ENCODE measurements at regions not wholly inside any gene's neighbourhood (a gene's known extent, or its start where the extent isn't known, plus 50 kb on each side); places are given as distances from the start of the nearest gene placed in this dataset.
"Not testable (repeated sequence)": the region's sequence is repeated elsewhere in the genome, so short reads cannot be mapped to it uniquely, and the experiment has no call there.

GRCh38 chr9:27671636-27672035, 98.4 kb upstream of the C9orf72 start:
- DNase-seq (ENCODE audit: low read depth in 4 of 4, low spot score in 3 of 4), result no peak

DNA sequence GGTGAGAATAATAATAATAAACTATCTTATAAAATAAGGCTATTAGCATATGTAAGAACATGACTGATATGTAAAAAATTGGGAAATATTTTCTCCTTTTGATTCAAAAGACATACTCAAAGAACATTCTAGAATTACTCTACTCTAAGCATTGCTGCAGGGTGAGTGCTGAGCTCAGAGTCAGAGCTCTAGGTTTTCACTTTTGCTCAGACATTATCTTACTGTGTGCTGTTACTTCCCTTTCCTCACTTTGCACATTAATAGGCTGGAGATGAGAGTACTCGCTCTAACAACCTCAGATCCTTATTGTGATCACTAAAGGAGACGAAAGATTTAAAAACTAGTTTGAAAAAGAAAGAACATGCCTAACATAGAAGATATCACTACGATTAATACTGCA, 99.4 kb upstream of the C9orf72 start:
- DNase-seq (ENCODE audit: low read depth in 4 of 4, low spot score in 3 of 4), result no peak

GRCh38 chr9:27673641-27674040, 100.4 kb upstream of the C9orf72 start:
- DNase-seq (ENCODE audit: low read depth in 4 of 4, low spot score in 3 of 4), result no peak

- DNase-seq (ENCODE audit: low read depth in 4 of 4, low spot score in 3 of 4), result no peak
These were observed 102.1 kb upstream of the C9orf72 start for GRCh38 chr9:27675354-27675753.

DNA sequence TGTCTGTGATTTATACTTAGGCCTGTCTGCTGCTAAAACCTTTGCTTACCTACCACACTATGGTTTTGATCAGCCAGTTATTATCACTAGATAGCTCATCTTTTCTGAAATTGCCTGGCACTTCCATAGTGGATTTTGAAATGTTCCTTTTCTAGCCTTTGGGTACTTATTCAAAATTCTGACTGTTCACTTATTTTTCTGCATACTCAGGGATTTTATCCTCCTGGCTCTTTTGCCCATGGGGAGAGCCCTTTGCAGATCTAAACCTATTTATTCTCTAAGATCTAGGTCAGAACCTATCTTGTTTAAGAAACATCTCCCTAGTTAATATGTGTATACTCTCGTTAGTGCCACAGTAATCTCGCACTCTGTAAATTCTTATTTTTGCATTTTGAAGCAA, 103.5 kb upstream of the C9orf72 start:
- no peak for DNase-seq (ENCODE audit: low read depth in 4 of 4, low spot score in 3 of 4)

GRCh38 chr9:27679338-27679737, 106.1 kb upstream of the C9orf72 start:
- no peak for DNase-seq (ENCODE audit: low read depth in 4 of 4, low spot score in 3 of 4)

DNA sequence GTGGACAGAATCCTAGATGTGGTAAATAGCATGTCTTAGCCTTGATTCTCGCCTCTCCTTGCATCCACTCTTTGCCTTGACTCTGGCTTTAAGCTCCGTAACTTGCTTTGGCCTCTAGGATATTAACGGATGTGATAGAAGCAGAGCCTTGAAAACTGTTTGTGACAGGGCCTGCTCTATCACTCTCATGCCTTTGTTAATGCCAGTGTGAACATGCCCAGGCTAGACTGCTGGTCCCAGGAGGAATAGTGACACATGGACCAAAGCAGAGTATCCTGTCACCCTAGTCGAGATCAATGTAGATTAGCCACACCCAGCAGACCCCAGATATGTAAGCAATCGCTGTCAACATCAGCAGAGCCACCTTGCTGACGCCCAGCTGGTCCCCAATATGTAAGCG, 109.9 kb upstream of the C9orf72 start:
- no peak for DNase-seq (ENCODE audit: low read depth in 4 of 4, low spot score in 3 of 4)

DNA sequence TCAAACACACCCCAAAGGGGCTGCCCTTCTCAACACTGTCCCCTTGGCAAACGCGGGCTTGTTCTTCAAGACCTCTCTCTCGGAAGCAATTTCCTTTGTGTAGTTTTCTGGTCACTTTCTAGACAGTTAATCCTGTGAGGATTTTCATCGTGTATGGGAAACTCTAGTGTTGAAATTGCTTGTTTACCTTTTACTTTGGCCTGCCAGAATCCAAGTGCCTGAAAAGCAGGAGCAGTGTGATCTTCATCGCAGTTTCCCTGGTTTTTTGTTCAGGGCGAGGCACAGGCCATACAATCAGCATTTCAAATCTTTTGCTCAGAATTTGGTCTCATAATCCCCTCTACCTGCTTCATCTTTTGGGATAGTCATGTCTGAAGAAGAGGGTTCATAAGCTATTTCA, 115.7 kb upstream of the C9orf72 start:
- DNase-seq (ENCODE audit: low read depth in 4 of 4, low spot score in 3 of 4), result no peak

DNA sequence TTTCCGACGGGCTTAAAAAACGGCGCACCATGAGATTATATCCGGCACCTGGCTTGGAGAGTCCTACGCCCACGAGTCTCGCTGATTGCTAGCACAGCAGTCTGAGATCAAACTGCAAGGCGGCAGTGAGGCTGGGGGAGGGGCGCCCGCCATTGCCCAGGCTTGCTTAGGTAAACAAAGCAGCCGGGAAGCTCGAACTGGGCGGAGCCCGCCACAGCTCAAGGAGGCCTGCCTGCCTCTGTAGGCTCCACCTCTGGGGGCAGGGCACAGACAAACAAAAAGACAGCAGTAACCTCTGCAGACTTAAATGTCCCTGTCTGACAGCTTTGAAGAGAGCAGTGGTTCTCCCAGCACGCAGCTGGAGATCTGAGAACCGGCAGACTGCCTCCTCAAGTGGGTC, 117.5 kb upstream of the C9orf72 start:
- DNase-seq (ENCODE audit: low read depth in 4 of 4, low spot score in 3 of 4), result not testable (repeated sequence)

- DNase-seq (ENCODE audit: low read depth in 4 of 4, low spot score in 3 of 4), result no peak
These were observed 126.3 kb upstream of the C9orf72 start for GRCh38 chr9:27699621-27700020.

DNA sequence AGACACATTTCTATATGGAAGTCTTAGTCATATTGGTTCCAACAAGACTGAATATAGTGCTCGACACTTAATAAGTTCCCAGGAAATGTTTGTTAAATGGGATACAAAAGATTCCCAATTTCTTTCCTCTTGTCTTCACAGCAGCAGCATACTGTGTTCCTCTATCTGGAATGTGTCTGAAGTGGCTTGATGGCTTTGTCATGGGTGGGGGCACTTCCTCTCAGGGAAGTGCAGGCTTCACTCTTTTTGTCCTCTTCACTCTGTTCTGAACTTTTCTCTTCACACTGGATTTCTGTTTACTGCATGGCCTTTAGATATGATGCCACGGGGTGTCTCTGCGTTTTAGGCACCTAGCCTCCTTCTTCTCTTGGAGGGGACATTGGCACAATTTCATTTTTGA, 127.7 kb upstream of the C9orf72 start:
- no peak for DNase-seq (ENCODE audit: low read depth in 4 of 4, low spot score in 3 of 4)

DNA sequence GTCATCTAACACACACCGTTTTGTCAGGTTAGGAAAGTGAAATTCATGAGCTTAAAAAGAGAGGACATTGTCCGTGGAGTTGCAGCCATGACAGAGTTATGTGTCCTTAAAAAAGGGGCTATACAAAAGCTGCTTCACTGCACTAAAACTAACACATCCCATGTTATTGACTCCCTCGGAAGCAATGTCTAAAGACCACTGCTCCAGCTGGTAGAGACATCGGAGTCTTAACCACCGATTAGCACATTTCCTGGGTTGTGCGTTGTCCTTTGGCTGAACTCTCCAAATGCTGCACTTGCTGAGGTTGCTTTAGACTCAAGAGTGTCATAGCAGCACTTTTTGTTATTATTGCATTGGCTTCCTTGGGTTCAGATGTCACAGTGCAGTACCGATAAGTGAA, 128.3 kb upstream of the C9orf72 start:
- peak in 3 of 4 donors; percentile 23 to 44 (median 30) for DNase-seq (ENCODE audit: low read depth in 4 of 4, low spot score in 3 of 4)

DNA sequence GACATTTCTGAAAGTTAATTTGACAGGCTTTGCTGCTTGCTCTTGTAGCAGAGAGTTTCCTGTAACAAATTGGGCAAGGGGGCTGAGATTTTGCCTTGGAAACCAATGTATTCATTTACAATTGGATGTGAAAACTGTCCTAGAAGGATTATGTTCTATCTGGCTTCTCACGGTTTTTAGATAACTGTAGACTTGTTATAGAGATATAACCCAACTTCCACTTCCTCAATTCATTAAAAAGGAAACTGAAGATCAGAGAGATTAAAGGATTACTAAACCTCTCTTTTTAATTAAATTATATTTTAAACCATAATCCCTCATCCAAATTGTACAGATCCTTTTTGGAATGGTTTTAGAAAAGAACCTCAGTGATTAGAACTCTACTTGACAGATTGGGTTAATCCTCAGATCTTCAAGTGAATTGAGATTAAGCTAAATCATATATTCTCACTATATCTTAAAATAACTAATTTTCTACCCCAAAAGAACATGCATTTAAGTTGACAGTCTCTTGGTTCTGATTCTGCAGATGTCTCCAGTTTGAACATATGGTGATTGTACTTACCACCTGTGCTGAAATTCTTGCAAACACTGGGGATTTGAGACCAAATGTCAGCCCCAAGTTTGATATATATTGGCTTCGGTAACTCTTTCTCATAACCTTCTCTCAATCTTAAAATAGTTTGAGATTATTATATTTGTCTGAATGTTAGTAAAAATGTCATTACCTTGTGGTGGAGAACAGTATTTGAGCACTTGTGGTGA, 130.1 kb upstream of the C9orf72 start:
- no peak for DNase-seq (ENCODE audit: low read depth in 4 of 4, low spot score in 3 of 4)

GRCh38 chr9:27711241-27711640, 138.0 kb upstream of the C9orf72 start:
- no peak for DNase-seq (ENCODE audit: low read depth in 4 of 4, low spot score in 3 of 4)

GRCh38 chr9:27712806-27713205, 139.5 kb upstream of the C9orf72 start:
- no peak for DNase-seq (ENCODE audit: low read depth in 4 of 4, low spot score in 3 of 4)

DNA sequence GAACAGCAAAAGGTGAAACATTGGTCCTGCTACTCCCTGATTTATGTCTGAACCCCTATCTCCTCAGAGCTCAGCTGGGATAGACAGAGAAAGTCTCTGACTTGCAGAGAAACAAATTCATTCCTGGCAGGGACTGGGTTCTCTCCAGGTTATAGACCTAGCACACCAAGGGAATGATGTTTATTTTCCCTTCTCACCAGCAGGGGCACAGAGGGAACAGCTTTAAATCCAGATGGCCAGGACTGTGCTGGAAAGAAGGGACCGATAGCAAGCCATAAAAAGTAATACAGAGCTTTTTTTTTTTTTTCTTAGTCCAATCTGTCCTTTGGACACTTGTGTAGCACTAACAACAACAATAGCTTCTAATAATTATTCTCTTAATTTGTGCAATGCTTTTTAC, 141.1 kb upstream of the C9orf72 start:
- DNase-seq (ENCODE audit: low read depth in 4 of 4, low spot score in 3 of 4), result no peak

DNA sequence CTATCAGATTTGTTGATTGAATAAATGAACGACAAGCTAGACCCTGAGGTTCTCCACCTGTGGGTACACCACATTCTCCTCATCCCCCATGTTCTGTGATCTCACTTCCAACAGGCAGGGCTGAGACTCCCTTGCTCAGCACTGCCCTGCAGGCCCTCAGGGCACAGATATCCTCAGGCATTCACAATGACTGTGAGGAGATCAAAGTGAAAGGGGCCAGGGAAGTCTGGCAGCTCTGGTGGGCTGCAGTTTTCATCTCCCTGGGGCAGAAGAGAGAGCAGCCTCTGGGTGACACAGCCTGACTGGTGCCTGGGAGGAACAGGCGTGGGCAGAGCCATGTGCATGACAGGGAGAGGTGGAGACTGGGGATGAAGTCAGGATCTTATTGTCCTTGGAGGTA, 142.4 kb upstream of the C9orf72 start:
- no peak for DNase-seq (ENCODE audit: low read depth in 4 of 4, low spot score in 3 of 4)

GRCh38 chr9:27717991-27718390, 144.7 kb upstream of the C9orf72 start:
- no peak for DNase-seq (ENCODE audit: low read depth in 4 of 4, low spot score in 3 of 4)

- no peak for DNase-seq (ENCODE audit: low read depth in 4 of 4, low spot score in 3 of 4)
These were observed 146.4 kb upstream of the C9orf72 start for GRCh38 chr9:27719711-27720110.

- DNase-seq (ENCODE audit: low read depth in 4 of 4, low spot score in 3 of 4), result no peak
These were observed 149.6 kb upstream of the C9orf72 start for GRCh38 chr9:27722866-27723265.

- DNase-seq (ENCODE audit: low read depth in 4 of 4, low spot score in 3 of 4), result peak; percentile 71 to 84 (median 79)
These were observed 153.2 kb upstream of the C9orf72 start for GRCh38 chr9:27726244-27727081.

GRCh38 chr9:27732494-27732893, 159.2 kb upstream of the C9orf72 start:
- no peak for DNase-seq (ENCODE audit: low read depth in 4 of 4, low spot score in 3 of 4)

Data from right renal pelvis (tissue), 4 donors.